Parathyroid adenoma (tissue), 2 donors: ENCODE measurements at regions not wholly inside any gene's neighbourhood (a gene's known extent, or its start where the extent isn't known, plus 50 kb on each side); places are given as distances from the start of the nearest gene placed in this dataset.

Experiments used
- H2AFZ ChIP-seq: fragments of 300-600 bp; sonication (generic); one replicate; pipeline ENCODE4 v1.7.0; 2017; ENCODE audit warnings: antibody characterized with exemption, mild to moderate bottlenecking
- H3K27ac ChIP-seq: fragments of 300-600 bp; sonication (generic); one replicate; pipeline ENCODE4 v1.7.0; 2017
- H3K27me3 ChIP-seq: fragments of 300-600 bp; sonication (generic); one replicate; pipeline ENCODE4 v1.7.0; 2017; ENCODE audit warnings: low read length; ENCODE audit not compliant: control insufficient read depth, insufficient read depth
- H3K36me3 ChIP-seq: fragments of 300-600 bp; sonication (generic); one replicate; pipeline ENCODE4 v1.7.0; 2017; ENCODE audit warnings: low read length; ENCODE audit not compliant: control insufficient read depth, insufficient read depth
- H3K4me1 ChIP-seq: fragments of 300-600 bp; sonication (generic); one replicate; pipeline ENCODE4 v1.7.0; 2017; ENCODE audit warnings: control low read depth
- H3K4me2 ChIP-seq: fragments of 300-600 bp; sonication (generic); one replicate; pipeline ENCODE4 v1.7.0; 2017; ENCODE audit warnings: low read length
- H3K4me3 ChIP-seq: fragments of 300-600 bp; sonication (generic); one replicate; pipeline ENCODE4 v1.7.0; 2017; ENCODE audit warnings: low read depth, low read length
- H3K79me2 ChIP-seq: fragments of 300-600 bp; sonication (generic); one replicate; pipeline ENCODE4 v1.7.0; 2017; ENCODE audit warnings: control low read depth
- H3K9ac ChIP-seq: fragments of 300-600 bp; sonication (generic); one replicate; pipeline ENCODE4 v1.7.0; 2017; ENCODE audit warnings: mild to moderate bottlenecking
- H3K9me3 ChIP-seq: fragments of 300-600 bp; sonication (generic); one replicate; pipeline ENCODE4 v1.7.0; 2017; ENCODE audit warnings: low read length; ENCODE audit not compliant: control insufficient read depth
- CTCF ChIP-seq: fragments of 300-600 bp; sonication (generic); IDR thresholded peaks from one replicate; pipeline ENCODE4 v1.7.0; 2017; ENCODE audit warnings: antibody characterized with exemption, mild to moderate bottlenecking
- donor health status: primary hyperparathyroidism.

- Histone ChIP-seq H3K4me2 (no peak overlapping the region), H3K79me2 (no peaks in the 10 kb centered on the region), H3K27me3 (no peaks in the 10 kb centered on the region), H3K4me3 (no peak overlapping the region), H2AFZ (no peak overlapping the region), H3K9me3 (no peaks in the 10 kb centered on the region), H3K4me1 (no peaks in the 10 kb centered on the region), H3K36me3 (no peaks in the 10 kb centered on the region), H3K9ac (no peak overlapping the region), H3K27ac (no peak overlapping the region)
- no peak for TF ChIP-seq CTCF
Observed at GRCh38 chr19:30880151-30880550, 469.1 kb downstream of the TSHZ3 start.

GRCh38 chr19:30879736-30880135, 469.5 kb downstream of the TSHZ3 start:
- no peak overlapping the region for H3K27ac ChIP-seq

GRCh38 chr19:30879225-30879624, 470.0 kb downstream of the TSHZ3 start:
- no peak for TF ChIP-seq CTCF
- Histone ChIP-seq H3K4me2 (no peak overlapping the region), H3K4me3 (no peak overlapping the region), H3K79me2 (no peaks in the 10 kb centered on the region), H3K27ac (no peak overlapping the region), H3K4me1 (no peaks in the 10 kb centered on the region), H3K36me3 (no peaks in the 10 kb centered on the region), H3K9ac (no peak overlapping the region), H3K27me3 (no peaks in the 10 kb centered on the region), H2AFZ (no peak overlapping the region), H3K9me3 (no peaks in the 10 kb centered on the region)

More at GRCh38 chr19:30879736-30880135, 469.5 kb downstream of the TSHZ3 start:
- H3K9ac ChIP-seq: no peak overlapping the region
- no peaks in the 10 kb centered on the region for H3K27me3 ChIP-seq
- no peaks in the 10 kb centered on the region for H3K79me2 ChIP-seq
- H2AFZ ChIP-seq: no peak overlapping the region
- no peak overlapping the region for H3K4me2 ChIP-seq
- H3K9me3 ChIP-seq: no peaks in the 10 kb centered on the region
- H3K4me3 ChIP-seq: no peak overlapping the region
- H3K4me1 ChIP-seq: no peaks in the 10 kb centered on the region
- no peaks in the 10 kb centered on the region for H3K36me3 ChIP-seq
- no peak for TF ChIP-seq CTCF

- H3K9ac ChIP-seq: no peak overlapping the region
- no peaks in the 10 kb centered on the region for H3K79me2 ChIP-seq
- no peaks in the 10 kb centered on the region for H3K36me3 ChIP-seq
- TF ChIP-seq CTCF: no peak
- H3K4me3 ChIP-seq: no peak overlapping the region
- H3K9me3 ChIP-seq: no peaks in the 10 kb centered on the region
- H3K4me1 ChIP-seq: no peaks in the 10 kb centered on the region
- H3K27me3 ChIP-seq: no peaks in the 10 kb centered on the region
- H2AFZ ChIP-seq: no peak overlapping the region
- H3K27ac ChIP-seq: no peak overlapping the region
- no peak overlapping the region for H3K4me2 ChIP-seq
Observed at GRCh38 chr19:30878495-30878894, 470.7 kb downstream of the TSHZ3 start.

GRCh38 chr19:30877661-30878113, 471.5 kb downstream of the TSHZ3 start:
- Histone ChIP-seq H3K79me2 (no peaks in the 10 kb centered on the region), H3K4me3 (no peak overlapping the region), H3K36me3 (no peaks in the 10 kb centered on the region), H3K9me3 (no peaks in the 10 kb centered on the region), H3K27ac (no peak overlapping the region), H3K4me2 (no peak overlapping the region), H3K27me3 (no peaks in the 10 kb centered on the region), H3K9ac (no peak overlapping the region), H2AFZ (no peak overlapping the region), H3K4me1 (no peaks in the 10 kb centered on the region)
- TF ChIP-seq CTCF: no peak
